Pons (tissue), 1 donor: ENCODE measurements at regions not wholly inside any gene's neighbourhood (a gene's known extent, or its start where the extent isn't known, plus 50 kb on each side); places are given as distances from the start of the nearest gene placed in this dataset.
"Not testable (repeated sequence)": the region's sequence is repeated elsewhere in the genome, so short reads cannot be mapped to it uniquely, and the experiment has no call there.

ENCODE experiments used
- DNase-seq: peaks from one replicate; pipeline ENCODE4 v3.0.0-alpha.2; 2016; ENCODE audit warnings: low spot score

- DNase-seq = not testable (repeated sequence)
Observed at GRCh38 chr2:87352178-87352934, 330.7 kb upstream of the PLGLB1 start.

GRCh38 chr2:87353408-87353807 is 331.8 kb upstream of the PLGLB1 start:
- DNase-seq = not testable (repeated sequence)

GRCh38 chr2:87354102-87354501 is 332.5 kb upstream of the PLGLB1 start:
- DNase-seq = not testable (repeated sequence)

GRCh38 chr2:87360250-87360649 is 338.6 kb upstream of the PLGLB1 start:
- DNase-seq = not testable (repeated sequence)

GRCh38 chr2:87360927-87361326 is 339.3 kb upstream of the PLGLB1 start:
- DNase-seq = not testable (repeated sequence)

- not testable (repeated sequence) for DNase-seq
Observed at GRCh38 chr2:87361805-87362204, 340.2 kb upstream of the PLGLB1 start.

GRCh38 chr2:87364379-87364778 is 342.7 kb upstream of the PLGLB1 start:
- DNase-seq = not testable (repeated sequence)

- DNase-seq = not testable (repeated sequence)
Observed at GRCh38 chr2:87365038-87365437, 343.4 kb upstream of the PLGLB1 start.

GRCh38 chr2:87386063-87386560 is 361.8 kb upstream of the PLGLB2 start:
- DNase-seq = not testable (repeated sequence)

GRCh38 chr2:87395784-87396183 is 352.1 kb upstream of the PLGLB2 start:
- not testable (repeated sequence) for DNase-seq

GRCh38 chr2:87396551-87397265 is 351.2 kb upstream of the PLGLB2 start:
- DNase-seq = not testable (repeated sequence)

- not testable (repeated sequence) for DNase-seq
Observed at GRCh38 chr2:87397276-87398065, 350.4 kb upstream of the PLGLB2 start.

- DNase-seq = not testable (repeated sequence)
Observed at GRCh38 chr2:87398567-87399305, 349.2 kb upstream of the PLGLB2 start.

- DNase-seq = no peak
Observed at GRCh38 chr2:87401726-87402345, 346.1 kb upstream of the PLGLB2 start.

GRCh38 chr2:87403893-87404175 is 344.1 kb upstream of the PLGLB2 start:
- no peak for DNase-seq

GRCh38 chr2:87404411-87405255 is 343.3 kb upstream of the PLGLB2 start:
- not testable (repeated sequence) for DNase-seq

GRCh38 chr2:87405531-87406216 is 342.2 kb upstream of the PLGLB2 start:
- DNase-seq = not testable (repeated sequence)

GRCh38 chr2:87406406-87407175 is 341.3 kb upstream of the PLGLB2 start:
- not testable (repeated sequence) for DNase-seq

- DNase-seq = not testable (repeated sequence)
Observed at GRCh38 chr2:87409601-87410000, 338.3 kb upstream of the PLGLB2 start.
